Gastroesophageal sphincter (tissue), 3 donors: ENCODE measurements at regions not wholly inside any gene's neighbourhood (a gene's known extent, or its start where the extent isn't known, plus 50 kb on each side); places are given as distances from the start of the nearest gene placed in this dataset.

Source experiments
- CTCF ChIP-seq, 4 experiments: fragments of 200-600 bp in 2 of 4; fragments of 450-650 bp in 2 of 4; sonication (generic) in 1 of 4; IDR thresholded peaks; one replicate each; pipeline ENCODE4 v1.5.1; 2017 to 2019; ENCODE audit warnings: antibody characterized with exemption in 4 of 4, mild to moderate bottlenecking in 2 of 4, moderate library complexity in 2 of 4
- EP300 ChIP-seq: sonication (generic); formaldehyde crosslinking; IDR thresholded peaks from one replicate; pipeline ENCODE4 v1.6.1; 2017; ENCODE audit warnings: antibody characterized with exemption, mild to moderate bottlenecking
- POLR2A ChIP-seq, 2 donors: fragments of 450-650 bp; IDR thresholded peaks; one replicate each; pipeline ENCODE4 v1.6.1; 2017; ENCODE audit warnings: antibody characterized with exemption in 2 of 2, mild to moderate bottlenecking in 2 of 2, moderate library complexity in 1 of 2

- TF ChIP-seq CTCF (IDR thresholded peaks at IDR 0.05) (no peak), POLR2A (IDR thresholded peaks at IDR 0.05) (no peak), EP300 (no peak)
These were observed 136.5 kb upstream of the CRY1 start for GRCh38 chr12:107229827-107230226.
